GM19324 (cell line): ENCODE measurements at regions not wholly inside any gene's neighbourhood (a gene's known extent, or its start where the extent isn't known, plus 50 kb on each side); places are given as distances from the start of the nearest gene placed in this dataset.
"Not testable (repeated sequence)": the region's sequence is repeated elsewhere in the genome, so short reads cannot be mapped to it uniquely, and the experiment has no call there.

Experiments used
- ATAC-seq: cut with Tn5 transposase; IDR thresholded peaks from one replicate; pipeline ENCODE4 v1.9.1; 2021; ENCODE audit warnings: mild to moderate bottlenecking, moderate library complexity; ENCODE audit not compliant: unreplicated experiment, low FRiP score

GRCh38 chr10:32143302-32143847 lies 87.2 kb upstream of the KIF5B start:
- no peak for ATAC-seq

DNA sequence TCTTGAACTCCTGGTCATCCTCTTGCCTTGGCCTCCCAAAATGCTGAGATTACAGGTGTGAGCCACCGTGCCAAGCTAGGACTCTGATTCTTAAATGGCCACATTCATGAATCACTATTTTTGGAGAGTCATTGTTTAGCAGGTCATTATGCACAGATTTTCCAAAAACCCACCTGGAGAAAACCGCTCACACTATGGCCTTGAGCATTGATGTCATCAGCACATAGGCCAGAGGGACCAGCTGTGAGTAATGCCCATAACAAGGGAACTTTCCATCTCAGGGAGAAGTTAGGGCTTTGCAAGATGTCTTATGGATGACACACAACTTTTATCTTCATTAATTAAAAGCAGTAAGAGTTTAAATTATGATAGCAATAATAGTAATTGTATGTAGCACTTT lies 86.4 kb upstream of the KIF5B start:
- no peak for ATAC-seq

- no peak for ATAC-seq
Observed at GRCh38 chr10:32141018-32141807, 85.0 kb upstream of the KIF5B start.

GRCh38 chr10:32140403-32140802 lies 84.2 kb upstream of the KIF5B start:
- ATAC-seq, result no peak

- no peak for ATAC-seq
Observed at GRCh38 chr10:32139223-32140073, 83.2 kb upstream of the KIF5B start.

GRCh38 chr10:32136927-32137326 lies 80.7 kb upstream of the KIF5B start:
- ATAC-seq, result not testable (repeated sequence)

DNA sequence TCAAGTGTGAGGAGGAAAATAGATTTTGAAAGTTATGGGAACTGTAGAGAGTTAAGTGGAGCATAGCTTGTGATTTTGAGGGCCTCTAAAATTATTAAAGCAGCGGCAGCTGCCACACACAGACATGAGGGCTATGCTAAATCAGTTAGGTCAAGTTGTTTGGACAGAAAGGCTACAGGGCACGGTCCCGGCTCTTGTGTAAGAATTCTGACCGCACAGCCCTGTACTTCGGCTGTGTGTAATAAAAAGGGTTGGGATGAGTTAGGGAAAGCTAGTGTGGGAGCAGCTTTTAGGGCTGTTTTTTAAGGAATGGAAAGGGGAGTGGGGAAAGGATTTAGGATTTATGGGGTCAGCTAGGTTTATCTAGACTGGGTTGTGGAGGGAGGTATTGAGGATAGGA lies 79.6 kb upstream of the KIF5B start:
- not testable (repeated sequence) for ATAC-seq

- ATAC-seq, result no peak
Observed at GRCh38 chr10:32132357-32132946, 76.2 kb upstream of the KIF5B start.

- no peak for ATAC-seq
Observed at GRCh38 chr10:32131388-32131787, 75.2 kb upstream of the KIF5B start.

- no peak for ATAC-seq
Observed at GRCh38 chr10:32130788-32131187, 74.6 kb upstream of the KIF5B start.

GRCh38 chr10:32125023-32125422 lies 68.8 kb upstream of the KIF5B start:
- ATAC-seq, result no peak

DNA sequence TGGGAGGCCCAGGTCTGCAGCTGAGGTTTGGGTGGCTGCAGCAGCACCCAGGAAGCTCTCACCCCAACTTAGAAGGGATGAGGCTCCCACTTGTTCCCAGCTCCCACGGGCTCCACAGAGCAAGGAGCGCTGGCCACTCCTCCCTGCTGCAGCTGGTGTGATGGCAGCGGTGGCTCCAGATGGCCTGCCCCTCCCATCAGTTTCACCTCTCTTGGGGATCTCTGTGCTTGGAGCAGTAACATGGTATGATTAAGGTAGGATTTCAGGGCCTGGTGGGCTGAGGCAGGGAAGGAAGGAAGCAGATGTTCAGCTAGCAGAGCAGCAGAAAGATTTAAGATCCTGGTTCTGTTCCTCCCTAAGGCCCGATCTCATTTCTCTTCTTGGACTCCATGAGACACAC lies 66.8 kb upstream of the KIF5B start:
- no peak for ATAC-seq

DNA sequence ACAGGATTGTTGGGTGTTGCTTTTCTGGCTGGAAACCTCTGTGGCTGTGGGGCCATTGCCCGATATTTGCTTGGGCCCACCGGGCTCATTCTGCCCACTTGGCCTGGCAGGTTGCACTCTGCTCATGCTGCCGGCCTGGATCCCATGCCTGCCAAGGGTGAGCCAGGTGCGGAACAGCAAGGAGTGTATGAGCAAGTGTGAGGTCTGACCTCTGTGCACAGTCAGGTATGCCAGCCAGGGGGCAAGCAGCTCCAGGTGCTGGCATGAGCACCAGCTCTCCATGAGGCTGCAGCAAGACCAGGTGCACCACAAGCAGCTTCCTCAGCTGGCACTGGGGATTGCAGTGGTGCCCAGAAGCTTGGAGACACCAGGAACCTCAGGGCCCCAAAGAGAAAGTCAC lies 65.4 kb upstream of the KIF5B start:
- ATAC-seq, result no peak

- no peak for ATAC-seq
Observed at GRCh38 chr10:32120147-32120546, 63.9 kb upstream of the KIF5B start.

GRCh38 chr10:32114508-32114907 lies 58.3 kb upstream of the KIF5B start:
- ATAC-seq, result no peak

DNA sequence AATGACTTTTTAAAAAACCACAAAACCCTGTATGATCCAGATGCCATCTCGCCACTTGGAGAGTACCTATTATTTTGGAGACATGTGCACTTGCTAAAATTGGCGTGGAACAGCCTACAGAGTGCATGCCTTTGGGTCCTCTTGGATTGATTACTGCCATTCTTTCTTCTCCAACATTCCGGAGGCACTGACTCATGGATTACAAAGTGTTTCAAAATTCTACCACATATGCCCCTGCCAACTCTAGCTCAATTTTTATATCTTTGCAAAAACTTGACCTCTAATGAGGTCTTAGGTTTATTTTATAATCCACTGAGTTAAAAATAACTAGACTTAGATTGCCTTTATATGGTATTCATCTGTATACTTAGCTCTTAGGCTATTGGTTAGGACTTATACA lies 55.8 kb upstream of the KIF5B start:
- ATAC-seq, result no peak

- no peak for ATAC-seq
Observed at GRCh38 chr10:32111585-32111984, 55.4 kb upstream of the KIF5B start.

GRCh38 chr10:32110790-32111189 lies 54.6 kb upstream of the KIF5B start:
- no peak for ATAC-seq

GRCh38 chr10:32109603-32110002 lies 53.4 kb upstream of the KIF5B start:
- ATAC-seq, result no peak
